Endothelial cell of umbilical vein (primary cell): ENCODE measurements at regions not wholly inside any gene's neighbourhood (a gene's known extent, or its start where the extent isn't known, plus 50 kb on each side); places are given as distances from the start of the nearest gene placed in this dataset.

Experiments
- BruUV-seq: library from RNA; stranded (reverse); fragments of 400-500 nt; replicated peaks from 2 replicates; lab custom pipeline; 2021; lab: Mats Ljungman, UMichigan
- CTCF ChIA-PET: fragments of 300-600, 350-600 bp; sonication (Branson Sonifier 250); formaldehyde crosslinking; loops from one replicate; lab custom pipeline; 2021; ENCODE audit warnings: antibody characterized with exemption, inconsistent platforms; lab: Charles Lee
- POLR2A ChIA-PET: fragments of 300-600, 350-600 bp; sonication (Branson Sonifier 250); formaldehyde crosslinking; loops from one replicate; lab custom pipeline; 2021; ENCODE audit warnings: antibody characterized with exemption, inconsistent platforms; lab: Charles Lee
- DNase-seq: peaks from one replicate; pipeline ENCODE4 v3.0.0-alpha.2; 2011; ENCODE audit warnings: low read depth, low spot score
- FAIRE-seq: peaks from 2 replicates; lab custom pipeline; 2011; peaks lifted over from hg19 to GRCh38; lab: Jason Lieb, UNC
- H2AFZ ChIP-seq: 2 replicates; pipeline ENCODE4 v1.6.0; 2012; ENCODE audit warnings: low read depth, low read length, control low read depth, inconsistent platforms
- H3K27ac ChIP-seq: 2 replicates; pipeline ENCODE4 v1.5.1; 2011; ENCODE audit warnings: low read depth, mild to moderate bottlenecking, control low read depth, low read length, moderate library complexity; ENCODE audit not compliant: insufficient read depth
- H3K27me3 ChIP-seq, 2 experiments: 2 replicates each; pipeline versions ENCODE4 v1.6.0 to v1.6.1; 2011; ENCODE audit warnings: low read length in 2 of 2, mixed read lengths in 1 of 2; ENCODE audit not compliant: control insufficient read depth in 2 of 2, insufficient read depth in 2 of 2
- H3K36me3 ChIP-seq, 2 experiments: 2 replicates in 1 of 2; 3 replicates in 1 of 2; pipeline ENCODE4 v1.5.1; 2011; ENCODE audit warnings: low read length in 2 of 2, mild to moderate bottlenecking in 1 of 2, moderate library complexity in 1 of 2; ENCODE audit not compliant: control insufficient read depth in 2 of 2, insufficient read depth in 2 of 2; ENCODE audit errors: extremely low read depth in 1 of 2
- H3K4me1 ChIP-seq: 3 replicates; pipeline ENCODE4 v1.5.1; 2011; ENCODE audit warnings: mild to moderate bottlenecking, low read length; ENCODE audit not compliant: control insufficient read depth, insufficient read depth; ENCODE audit errors: extremely low read depth
- H3K4me2 ChIP-seq: 2 replicates; pipeline ENCODE4 v1.6.1; 2011; ENCODE audit warnings: low read length, control low read depth, mixed read lengths; ENCODE audit not compliant: insufficient read depth
- H3K4me3 ChIP-seq, 3 experiments: fragments of 200-600 bp in 1 of 3; sonication (generic), shearing (Covaris generic) in 1 of 3; replicated peaks in 1 of 3; 2 replicates each; pipeline ENCODE4 v1.5.1; 2011 to 2016; ENCODE audit warnings: control low read depth in 3 of 3, low read length in 3 of 3, mild to moderate bottlenecking in 2 of 3, inconsistent platforms in 1 of 3, low read depth in 1 of 3, moderate library complexity in 1 of 3; ENCODE audit not compliant: insufficient read depth in 1 of 3
- H3K79me2 ChIP-seq: 2 replicates; pipeline ENCODE4 v1.6.0; 2012; ENCODE audit warnings: low read length, inconsistent platforms; ENCODE audit not compliant: control insufficient read depth, insufficient read depth
- H3K9ac ChIP-seq: replicated peaks from 2 replicates; pipeline ENCODE3; 2011; ENCODE audit warnings: low read length, control low read depth; ENCODE audit not compliant: insufficient read depth; ENCODE audit errors: extremely low read depth
- H3K9me1 ChIP-seq: replicated peaks from 3 replicates; pipeline ENCODE4 v1.6.0; 2011; ENCODE audit warnings: mild to moderate bottlenecking, low read length; ENCODE audit not compliant: control insufficient read depth, insufficient read depth; ENCODE audit errors: extremely low read depth
- H3K9me3 ChIP-seq: replicated peaks from 2 replicates; pipeline ENCODE4 v1.5.1; 2012; ENCODE audit warnings: low read length, inconsistent platforms; ENCODE audit not compliant: control insufficient read depth, insufficient read depth
- H4K20me1 ChIP-seq: replicated peaks from 2 replicates; pipeline ENCODE3; 2011; ENCODE audit warnings: mild to moderate bottlenecking, low read length; ENCODE audit not compliant: control insufficient read depth, insufficient read depth; ENCODE audit errors: extremely low read depth
- CTCF ChIP-seq, 2 donors: IDR thresholded peaks; 1 replicate in 1 of 2; 2 replicates in 1 of 2; pipeline ENCODE4 v1.5.1; 2011; ENCODE audit warnings: low read length in 2 of 2, mild to moderate bottlenecking in 2 of 2, moderate library complexity in 2 of 2, control low read depth in 1 of 2, inconsistent platforms in 1 of 2, low read depth in 1 of 2; ENCODE audit not compliant: insufficient read depth in 1 of 2; ENCODE audit errors: extremely low read depth in 1 of 2
- EZH2 ChIP-seq: IDR thresholded peaks from 2 replicates; pipeline ENCODE4 v1.6.1; 2012; ENCODE audit warnings: borderline replicate concordance, low read depth, mild to moderate bottlenecking, moderate library complexity, low read length, inconsistent platforms; ENCODE audit not compliant: severe bottlenecking
- FOS ChIP-seq: IDR thresholded peaks from 2 replicates; pipeline ENCODE4 v1.6.1; 2011; ENCODE audit warnings: mild to moderate bottlenecking, low read length, moderate library complexity, borderline replicate concordance; ENCODE audit not compliant: insufficient read depth
- GATA2 ChIP-seq: IDR thresholded peaks from 2 replicates; pipeline ENCODE4 v1.7.0; 2011; ENCODE audit warnings: low read depth, mild to moderate bottlenecking, moderate library complexity, mixed read lengths, low read length; ENCODE audit not compliant: insufficient read length, insufficient read depth
- JUN ChIP-seq: IDR thresholded peaks from 2 replicates; pipeline ENCODE4 v1.6.1; 2011; ENCODE audit warnings: borderline replicate concordance, low read depth; ENCODE audit not compliant: insufficient read length, insufficient read depth
- MAX ChIP-seq: IDR thresholded peaks from 2 replicates; pipeline ENCODE4 v1.6.1; 2011; ENCODE audit not compliant: insufficient read depth, insufficient read length
- MYC ChIP-seq: IDR thresholded peaks from one replicate; pipeline ENCODE4 v1.6.1; 2011; ENCODE audit warnings: mild to moderate bottlenecking, low read depth, low read length
- POLR2A ChIP-seq: IDR thresholded peaks from 2 replicates; pipeline ENCODE4 v1.6.1; 2012; ENCODE audit warnings: low read depth, mild to moderate bottlenecking, control low read depth, low read length
- POLR2AphosphoS5 ChIP-seq: IDR thresholded peaks from 2 replicates; pipeline ENCODE4 v1.6.1; 2012; ENCODE audit warnings: low read depth, mild to moderate bottlenecking, control low read depth, low read length, moderate library complexity; ENCODE audit not compliant: insufficient read depth
- dilution Hi-C: fragments of 300-500 bp; cut with MboI; formaldehyde crosslinking; loops from one replicate; pipeline ENCODE4 v1.15.0; 2019; ENCODE audit warnings: low sequenced_read_pairs; ENCODE audit not compliant: extremely low pct_ligation_motif_present
- intact Hi-C: fragments of 100-400 bp; cut with micrococcal nuclease; formaldehyde crosslinking; loops from one replicate; pipeline ENCODE4 v1.10.0; 2022

- DNase-seq (no peak), FAIRE-seq (no peak)
- Histone ChIP-seq H3K9me1 (no peaks in the 10 kb centered on the region), H3K27me3 (no peaks in the 10 kb centered on the region), H3K4me2 (no peak overlapping the region), H3K4me1 (peaks cover 9% of the 10 kb centered on the region), H3K27ac (no peak overlapping the region), H3K9me3 (no peaks in the 10 kb centered on the region), H2AFZ (no peak overlapping the region), H3K4me3 (no peak overlapping the region), H3K36me3 (no peaks in the 10 kb centered on the region), H3K9ac (no peak overlapping the region), H3K79me2 (no peaks in the 10 kb centered on the region), H4K20me1 (no peaks in the 10 kb centered on the region)
- TF ChIP-seq POLR2AphosphoS5 (no peak), GATA2 (no peak), JUN (no peak), MYC (no peak), EZH2 (no peak), FOS (no peak)
- ChIA-PET CTCF (no interaction called here), POLR2A (no interaction called here)
- dilution Hi-C loops (no loop called here), intact Hi-C loops (no loop called here)
- no TSS peak for BruUV-seq
Measured at GRCh38 chr9:99412606-99413005, 190.5 kb downstream of the SEC61B start.

- Histone ChIP-seq H4K20me1 (no peaks in the 10 kb centered on the region), H3K79me2 (no peaks in the 10 kb centered on the region), H3K27me3 (no peaks in the 10 kb centered on the region), H3K4me3 (no peak overlapping the region), H3K4me2 (no peak overlapping the region), H3K36me3 (no peaks in the 10 kb centered on the region), H3K27ac (no peak overlapping the region), H3K4me1 (peaks cover 9% of the 10 kb centered on the region), H3K9ac (no peak overlapping the region), H3K9me3 (no peaks in the 10 kb centered on the region), H2AFZ (no peak overlapping the region), H3K9me1 (no peaks in the 10 kb centered on the region)
- ChIA-PET CTCF (no interaction called here), POLR2A (no interaction called here)
- DNase-seq, result no peak
- TF ChIP-seq GATA2, result no peak
- no peak for TF ChIP-seq CTCF (IDR thresholded peaks at IDR 0.05; ENCODE audit: extremely low read depth in 1 of 2, insufficient read depth in 1 of 2, low read depth in 1 of 2, low read length in 2 of 2)
- TF ChIP-seq JUN, result no peak
- TF ChIP-seq MAX, result no peak
- no peak for TF ChIP-seq EZH2
- TF ChIP-seq MYC, result no peak
- no peak for TF ChIP-seq POLR2AphosphoS5
- no peak for TF ChIP-seq POLR2A
- TF ChIP-seq FOS, result no peak
- no TSS peak for BruUV-seq
- intact Hi-C loops, result no loop called here
- dilution Hi-C loops, result no loop called here
- no peak for FAIRE-seq
Measured at GRCh38 chr9:99414321-99414720, 192.2 kb downstream of the SEC61B start.
